GM18861 (cell line): ENCODE measurements at regions not wholly inside any gene's neighbourhood (a gene's known extent, or its start where the extent isn't known, plus 50 kb on each side); places are given as distances from the start of the nearest gene placed in this dataset.

Experiments used
- ATAC-seq: cut with Tn5 transposase; IDR thresholded peaks from one replicate; pipeline ENCODE4 v1.9.1; 2021; ENCODE audit not compliant: unreplicated experiment

DNA sequence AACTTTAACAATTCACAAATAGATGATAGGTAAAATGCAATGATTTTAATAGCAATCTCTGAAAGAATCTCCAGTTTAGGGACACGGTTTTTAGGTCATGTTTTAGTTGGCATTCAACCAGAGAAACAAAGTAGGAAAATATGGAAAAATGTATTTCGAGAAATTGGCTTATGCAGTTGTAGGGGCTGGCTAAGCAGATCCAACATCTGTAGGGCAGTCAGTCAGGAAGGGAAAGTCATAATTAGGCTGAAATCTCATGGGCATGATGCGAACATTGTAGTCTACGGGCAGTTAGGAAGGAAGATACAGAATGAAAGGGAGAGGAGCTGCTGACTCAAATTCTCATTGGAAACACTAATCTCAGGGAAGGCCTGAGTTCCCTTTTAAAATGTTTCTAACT is 1276.0 kb upstream of the ADGRL4 start:
- no peak for ATAC-seq

DNA sequence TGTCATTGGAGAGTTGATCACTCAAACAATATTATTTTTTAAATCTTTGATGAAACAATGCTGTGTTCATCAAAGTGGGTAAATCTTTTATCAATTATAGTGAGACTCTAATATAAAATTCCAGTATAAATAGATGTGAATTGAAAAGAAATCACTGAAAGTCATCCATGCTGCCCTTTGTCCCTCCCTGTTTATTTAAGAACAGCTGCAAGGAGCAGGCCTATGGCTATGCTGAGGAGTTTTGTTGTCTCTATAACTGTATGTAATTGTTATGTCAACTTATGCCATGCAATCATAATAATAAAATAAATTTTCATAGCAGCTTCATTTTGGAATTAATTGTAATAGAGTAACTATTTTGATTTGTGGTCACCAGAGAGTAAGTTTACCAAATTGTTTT is 1272.4 kb upstream of the ADGRL4 start:
- no peak for ATAC-seq

DNA sequence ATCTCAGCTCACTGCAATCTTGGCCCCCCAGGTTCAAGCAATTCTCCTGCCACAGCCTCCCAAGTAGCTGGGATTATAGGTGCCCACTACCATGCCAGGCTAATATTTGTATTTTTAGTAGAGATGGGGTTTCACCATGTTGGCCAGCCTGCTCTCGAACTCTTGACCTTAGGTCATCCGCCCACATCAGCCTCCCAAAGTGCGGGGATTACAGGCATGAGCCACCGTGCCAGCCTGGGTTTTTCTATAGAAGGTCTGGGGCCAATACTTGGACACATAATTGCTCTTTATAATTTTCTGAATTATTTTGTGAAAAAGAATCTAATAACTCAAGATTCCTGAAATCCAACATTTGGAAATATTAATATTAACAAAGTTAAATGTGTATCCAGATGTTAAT is 1267.7 kb upstream of the ADGRL4 start:
- ATAC-seq = no peak

DNA sequence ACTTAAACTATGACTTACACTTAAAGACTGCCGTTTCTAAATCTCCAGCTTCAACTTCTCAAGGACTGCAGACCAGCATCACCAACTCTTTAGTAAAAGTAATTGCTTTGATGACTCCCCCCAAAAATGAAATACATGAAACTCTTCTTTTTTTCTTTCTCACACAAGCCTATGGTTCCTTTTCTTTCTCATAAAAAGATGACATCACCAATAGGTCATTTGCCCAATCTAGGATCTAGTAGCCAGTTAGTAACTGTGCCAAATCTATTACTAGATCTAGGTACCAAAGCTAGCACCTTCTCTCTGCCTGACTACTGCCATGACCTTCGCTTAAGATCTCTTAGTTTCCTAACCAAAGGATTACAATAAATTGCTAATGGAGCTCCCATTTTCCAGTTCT is 1266.0 kb upstream of the ADGRL4 start:
- ATAC-seq = no peak

DNA sequence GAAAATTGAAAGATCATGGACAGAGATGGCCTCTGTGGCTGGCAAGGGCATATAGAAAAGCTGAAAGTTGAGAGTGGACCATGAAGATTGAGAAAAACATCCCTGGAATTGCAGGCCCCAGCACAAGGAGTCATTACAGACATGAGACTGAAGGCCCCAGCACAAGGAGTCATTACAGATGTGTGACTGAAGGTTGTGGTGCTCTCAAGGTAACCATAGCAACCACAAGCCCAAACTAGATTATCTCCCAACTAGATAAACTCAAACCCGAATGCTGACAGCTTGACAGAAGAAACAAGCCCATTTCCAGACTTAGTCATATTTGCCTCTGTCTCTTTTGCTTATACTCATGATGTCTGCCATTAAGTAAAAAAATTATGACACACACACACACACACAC is 1252.1 kb upstream of the ADGRL4 start:
- ATAC-seq = no peak

DNA sequence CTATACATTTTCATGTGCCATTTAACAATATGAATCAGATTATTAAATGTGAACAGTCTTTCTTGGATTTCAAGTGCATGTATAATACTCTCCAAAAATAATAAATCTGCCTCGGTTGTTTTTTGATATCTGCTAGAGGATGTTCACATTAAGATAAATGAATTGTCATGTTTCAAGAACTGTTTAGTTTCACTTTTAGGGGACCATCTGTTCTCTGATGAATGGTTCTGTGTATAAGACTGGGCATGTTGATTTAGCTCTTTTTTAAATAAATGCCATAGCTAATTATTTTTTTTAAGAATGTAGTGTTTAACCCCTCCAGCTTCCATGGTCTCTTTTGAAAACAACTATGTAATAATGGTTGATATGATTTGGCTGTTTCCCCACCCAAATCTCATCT is 1245.1 kb upstream of the ADGRL4 start:
- no peak for ATAC-seq

- no peak for ATAC-seq
Observed at GRCh38 chr1:80251171-80251570, 1244.6 kb upstream of the ADGRL4 start.

- no peak for ATAC-seq
Observed at GRCh38 chr1:80250573-80251168, 1244.1 kb upstream of the ADGRL4 start.

DNA sequence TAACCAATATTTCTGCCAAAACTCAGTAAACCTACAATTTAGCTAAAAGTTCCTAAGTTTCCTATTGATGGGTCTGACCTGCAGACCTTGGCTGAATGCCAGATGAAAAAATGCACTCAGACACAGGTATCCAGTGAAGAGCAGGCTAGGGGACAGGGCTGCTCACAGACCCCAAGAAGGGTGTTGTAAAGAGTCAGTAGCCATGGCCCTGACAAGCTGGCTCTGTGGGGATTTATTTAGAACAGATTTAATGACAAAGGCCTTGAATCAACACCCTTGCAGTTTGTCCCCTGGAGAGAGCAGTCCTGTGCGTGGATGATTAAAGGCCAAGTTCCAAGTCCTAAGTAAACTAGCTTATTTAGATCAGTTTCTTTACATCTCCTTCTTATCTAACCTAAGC is 1243.2 kb upstream of the ADGRL4 start:
- ATAC-seq = no peak

DNA sequence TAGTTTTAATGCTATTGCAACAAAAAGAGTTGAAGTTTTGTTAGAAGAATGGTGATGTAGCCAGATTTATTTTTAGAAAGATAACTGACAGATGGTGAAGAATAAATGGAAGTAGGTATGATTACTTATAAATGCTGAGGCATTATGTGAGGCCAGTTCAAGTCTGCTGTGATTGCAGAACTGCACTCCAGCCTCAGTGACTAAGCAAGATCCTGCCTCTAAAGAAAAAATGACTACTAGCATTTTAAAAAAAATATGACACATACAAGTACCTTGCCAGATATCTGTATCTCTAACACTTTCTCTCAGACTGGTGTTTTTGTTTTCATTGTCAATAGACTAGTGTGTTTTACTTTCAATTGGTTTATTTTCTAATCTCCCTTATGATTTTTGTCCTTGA is 1242.4 kb upstream of the ADGRL4 start:
- no peak for ATAC-seq

DNA sequence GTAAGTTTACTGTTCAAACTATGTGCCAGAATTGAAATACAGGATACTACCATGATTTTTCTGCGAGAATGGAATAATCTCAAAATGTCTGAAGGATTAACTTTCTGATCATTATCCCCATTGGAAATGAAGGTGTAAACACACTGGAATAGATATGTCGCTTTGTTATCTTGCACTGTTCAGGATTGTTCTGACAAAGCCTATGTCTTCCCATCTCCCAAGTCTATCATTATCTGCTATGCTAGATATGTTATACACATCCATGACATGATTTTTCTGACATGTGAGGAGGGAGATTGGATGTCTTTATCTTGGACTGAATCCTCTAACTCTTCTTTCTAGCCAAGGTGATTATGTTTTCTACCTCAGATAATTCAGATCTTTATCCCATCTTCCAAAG is 1239.3 kb upstream of the ADGRL4 start:
- no peak for ATAC-seq

GRCh38 chr1:80244372-80244771 is 1237.8 kb upstream of the ADGRL4 start:
- ATAC-seq = no peak

GRCh38 chr1:80241566-80241965 is 1235.0 kb upstream of the ADGRL4 start:
- ATAC-seq = no peak

GRCh38 chr1:80225510-80225909 is 1219.0 kb upstream of the ADGRL4 start:
- ATAC-seq = no peak

DNA sequence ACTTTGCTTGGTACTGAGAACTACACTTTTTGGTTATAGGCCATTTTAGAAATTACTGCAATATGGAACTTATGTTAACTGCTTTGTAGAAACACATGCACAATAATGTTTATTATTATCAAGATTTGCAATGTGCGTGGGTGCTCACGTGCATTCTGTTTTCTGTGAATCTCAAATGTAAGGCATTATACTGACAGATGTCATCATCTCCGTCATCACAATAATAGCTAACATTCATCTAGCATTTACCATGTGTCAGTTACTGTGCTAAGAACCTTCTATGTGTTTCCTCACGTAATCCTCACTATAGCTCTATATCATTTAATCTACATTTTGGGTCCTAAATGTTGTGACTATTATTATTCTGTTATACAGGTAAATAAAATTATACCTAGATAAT is 1214.8 kb upstream of the ADGRL4 start:
- ATAC-seq = no peak

GRCh38 chr1:80218112-80218511 is 1211.6 kb upstream of the ADGRL4 start:
- ATAC-seq = peak; percentile 72

DNA sequence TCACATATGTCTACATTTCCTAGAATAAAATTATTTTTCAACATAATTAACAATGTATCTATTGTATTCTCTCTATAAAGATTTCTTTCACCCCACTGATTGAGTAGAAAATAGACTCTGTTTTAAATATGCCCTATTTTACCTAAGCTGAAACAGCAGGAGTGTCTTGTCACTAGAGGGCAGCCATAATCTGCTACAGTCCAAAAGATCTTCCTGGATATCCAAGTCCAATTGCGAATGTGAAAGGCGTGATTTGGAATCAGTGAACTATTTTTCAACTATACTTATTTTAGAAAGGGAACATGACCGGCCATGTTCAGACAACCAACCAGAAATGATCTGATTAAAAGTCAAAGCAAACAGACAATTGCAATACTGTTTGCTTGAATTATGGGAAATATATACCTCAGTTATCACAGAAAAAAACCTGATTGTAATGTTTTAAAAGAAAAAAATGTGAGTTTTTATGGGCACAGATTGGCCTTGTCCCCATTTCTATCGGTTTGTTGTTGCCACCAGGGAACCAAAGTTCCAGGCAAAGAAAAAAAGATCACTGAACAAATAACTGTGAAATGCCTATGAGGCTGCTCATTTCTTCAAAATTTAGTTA is 1211.0 kb upstream of the ADGRL4 start:
- ATAC-seq = no peak

DNA sequence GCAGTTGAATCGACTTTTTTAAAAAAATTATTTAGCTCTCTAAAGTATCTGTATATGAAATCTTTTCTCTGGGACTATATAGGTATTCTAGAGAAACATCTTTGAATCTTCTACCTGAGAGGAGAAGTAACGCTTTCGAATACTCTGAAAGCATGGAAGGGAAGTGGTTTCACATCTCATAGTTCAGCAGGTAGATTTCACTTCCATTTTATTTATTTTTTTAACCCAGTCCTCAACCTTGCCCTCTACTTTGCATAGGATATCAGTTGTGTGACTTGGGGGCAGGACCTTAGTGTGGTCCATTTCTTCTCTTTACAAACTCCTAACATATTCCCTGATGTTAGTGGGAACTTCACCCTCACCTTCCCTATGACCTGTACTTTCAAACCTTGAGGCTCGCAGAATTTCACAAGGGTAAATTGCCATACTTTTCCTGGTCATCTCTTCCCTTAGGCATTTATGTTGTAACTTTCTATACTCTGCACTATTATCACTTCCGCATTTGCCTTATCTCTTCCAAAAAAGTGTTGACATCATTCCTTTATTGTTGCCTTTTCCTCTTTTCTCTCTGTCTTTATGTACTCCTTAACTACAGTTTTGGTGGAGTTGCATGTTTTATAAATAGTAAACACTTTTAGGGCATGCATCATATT is 1208.5 kb upstream of the ADGRL4 start:
- ATAC-seq = no peak

GRCh38 chr1:80212948-80213347 is 1206.4 kb upstream of the ADGRL4 start:
- no peak for ATAC-seq

- no peak for ATAC-seq
Observed at GRCh38 chr1:80211691-80212380, 1205.3 kb upstream of the ADGRL4 start.

GRCh38 chr1:80202118-80202517 is 1195.6 kb upstream of the ADGRL4 start:
- no peak for ATAC-seq

DNA sequence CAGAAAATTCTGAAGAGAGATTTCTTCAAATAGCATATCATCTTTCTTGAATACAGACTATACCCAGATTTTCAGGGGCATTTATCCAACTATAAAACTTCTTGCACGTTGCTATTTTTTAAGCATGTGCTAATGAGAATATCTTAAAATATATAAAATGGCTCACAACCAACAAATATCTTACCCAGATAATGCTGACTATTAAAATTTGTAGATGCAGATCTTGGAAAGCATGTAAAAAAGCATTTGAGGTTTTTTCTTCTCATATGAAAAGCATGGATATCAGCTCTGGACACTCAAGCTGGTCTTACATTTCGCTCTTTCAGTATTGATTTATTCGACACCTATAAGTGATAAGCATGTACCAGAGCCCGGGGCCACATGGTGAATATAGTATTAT is 1187.7 kb upstream of the ADGRL4 start:
- ATAC-seq = no peak
